ENCODE measurements at regions not wholly inside any gene's neighbourhood (a gene's known extent, or its start where the extent isn't known, plus 50 kb on each side); places are given as distances from the start of the nearest gene placed in this dataset.

GRCh38 chr14:101502761-101503392 lies 58.4 kb upstream of the DIO3 start:
- no peak for DNase-seq (ENCODE audit: low read depth)

- no peak for DNase-seq (ENCODE audit: low read depth)
Observed at GRCh38 chr14:101503431-101504095, 57.7 kb upstream of the DIO3 start.

GRCh38 chr14:101504096-101504948 lies 57.0 kb upstream of the DIO3 start:
- no peak for DNase-seq (ENCODE audit: low read depth)

GRCh38 chr14:101505236-101505970 lies 55.9 kb upstream of the DIO3 start:
- DNase-seq (ENCODE audit: low read depth), result no peak

- no peak for DNase-seq (ENCODE audit: low read depth)
Observed at GRCh38 chr14:101506211-101506925, 54.9 kb upstream of the DIO3 start.

- no peak for DNase-seq (ENCODE audit: low read depth)
Observed at GRCh38 chr14:101506926-101507835, 54.1 kb upstream of the DIO3 start.

- DNase-seq (ENCODE audit: low read depth), result no peak
Observed at GRCh38 chr14:101507836-101508150, 53.5 kb upstream of the DIO3 start.

GRCh38 chr14:101508196-101508947 lies 52.9 kb upstream of the DIO3 start:
- no peak for DNase-seq (ENCODE audit: low read depth)

GRCh38 chr14:101508948-101509729 lies 52.2 kb upstream of the DIO3 start:
- DNase-seq (ENCODE audit: low read depth), result no peak

GRCh38 chr14:101509730-101510371 lies 51.4 kb upstream of the DIO3 start:
- DNase-seq (ENCODE audit: low read depth), result no peak

- DNase-seq (ENCODE audit: low read depth), result no peak
Observed at GRCh38 chr14:101511199-101511598, 50.1 kb upstream of the DIO3 start.
